ENCODE measurements at regions not wholly inside any gene's neighbourhood (a gene's known extent, or its start where the extent isn't known, plus 50 kb on each side); places are given as distances from the start of the nearest gene placed in this dataset.

- Histone ChIP-seq H3K27ac (no peak overlapping the region), H3K4me1 (no peaks in the 10 kb centered on the region), H3K36me3 (no peaks in the 10 kb centered on the region), H3K27me3 (no peaks in the 10 kb centered on the region), H3K4me3 (no peak overlapping the region), H3K9me3 (no peaks in the 10 kb centered on the region)
- TF ChIP-seq EP300 (IDR thresholded peaks at IDR 0.05; ENCODE audit: low read depth) (no peak), CTCF (IDR thresholded peaks at IDR 0.05) (no peak), POLR2AphosphoS5 (IDR thresholded peaks at IDR 0.05) (no peak), POLR2A (IDR thresholded peaks at IDR 0.05) (no peak)
- intact Hi-C loops (cut with DNase I; ENCODE audit: low total_unique reads) (no loop called here), in situ Hi-C loops (cut with MboI; ENCODE audit: low pct_ligation_motif_present in 1 of 4, low pct_unique_long_range_greater_than_20kb in 1 of 4, low sequenced_read_pairs in 3 of 4) (no loop called here)
- WGBS, 2 donors (ENCODE audit: low coverage in 1 of 2) = 77% methylated on average over 4 of the region's 4 CpGs; no CpG with 5 or more reads in 1 of the 2 donors
- DNase-seq = no peak
Observed at GRCh38 chr11:109012991-109013390, 348.1 kb downstream of the DDX10 start.

- no peak for DNase-seq
- Histone ChIP-seq H3K36me3 (no peaks in the 10 kb centered on the region), H3K27ac (no peak overlapping the region), H3K27me3 (no peaks in the 10 kb centered on the region), H3K4me1 (no peaks in the 10 kb centered on the region), H3K4me3 (no peak overlapping the region), H3K9me3 (no peaks in the 10 kb centered on the region)
- in situ Hi-C loops (cut with MboI; ENCODE audit: low pct_ligation_motif_present in 1 of 4, low pct_unique_long_range_greater_than_20kb in 1 of 4, low sequenced_read_pairs in 3 of 4) (no loop called here), intact Hi-C loops (cut with DNase I; ENCODE audit: low total_unique reads) (no loop called here)
- TF ChIP-seq POLR2AphosphoS5 (IDR thresholded peaks at IDR 0.05) = no peak
- TF ChIP-seq CTCF (IDR thresholded peaks at IDR 0.05) = no peak
- no peak for TF ChIP-seq EP300 (IDR thresholded peaks at IDR 0.05; ENCODE audit: low read depth)
- no peak for TF ChIP-seq POLR2A (IDR thresholded peaks at IDR 0.05)
- 73 to 74% methylated on average over 5 of the region's 5 CpGs for WGBS, 2 donors (ENCODE audit: low coverage in 1 of 2)
Observed at GRCh38 chr11:109015283-109015682, 350.4 kb downstream of the DDX10 start.

GRCh38 chr11:109016724-109017123 is 351.9 kb downstream of the DDX10 start:
- WGBS, 2 donors (ENCODE audit: low coverage in 1 of 2) = 53 to 67% methylated on average over 1 of the region's 1 CpG
- no peak for DNase-seq
- in situ Hi-C loops (cut with MboI; ENCODE audit: low pct_ligation_motif_present in 1 of 4, low pct_unique_long_range_greater_than_20kb in 1 of 4, low sequenced_read_pairs in 3 of 4) = no loop called here

GRCh38 chr11:109017489-109017888 is 352.6 kb downstream of the DDX10 start:
- no peaks in the 10 kb centered on the region for H3K27me3 ChIP-seq
- in situ Hi-C loops (cut with MboI; ENCODE audit: low pct_ligation_motif_present in 1 of 4, low pct_unique_long_range_greater_than_20kb in 1 of 4, low sequenced_read_pairs in 3 of 4) (no loop called here), intact Hi-C loops (cut with DNase I; ENCODE audit: low total_unique reads) (no loop called here)
- H3K36me3 ChIP-seq = no peaks in the 10 kb centered on the region
- H3K4me3 ChIP-seq = no peak overlapping the region
- no peaks in the 10 kb centered on the region for H3K9me3 ChIP-seq
- no peaks in the 10 kb centered on the region for H3K4me1 ChIP-seq
- H3K27ac ChIP-seq = no peak overlapping the region
- TF ChIP-seq POLR2A (IDR thresholded peaks at IDR 0.05) (no peak), EP300 (IDR thresholded peaks at IDR 0.05; ENCODE audit: low read depth) (no peak), POLR2AphosphoS5 (IDR thresholded peaks at IDR 0.05) (no peak), CTCF (IDR thresholded peaks at IDR 0.05) (no peak)
- DNase-seq = no peak
- 71 to 90% methylated on average over 6 of the region's 6 CpGs for WGBS, 2 donors (ENCODE audit: low coverage in 1 of 2)

More at GRCh38 chr11:109016724-109017123, 351.9 kb downstream of the DDX10 start:
- TF ChIP-seq CTCF (IDR thresholded peaks at IDR 0.05) = no peak
- TF ChIP-seq POLR2AphosphoS5 (IDR thresholded peaks at IDR 0.05) = no peak
- TF ChIP-seq EP300 (IDR thresholded peaks at IDR 0.05; ENCODE audit: low read depth) = no peak
- TF ChIP-seq POLR2A (IDR thresholded peaks at IDR 0.05) = no peak
- intact Hi-C loops (cut with DNase I; ENCODE audit: low total_unique reads) = no loop called here
- no peaks in the 10 kb centered on the region for H3K27me3 ChIP-seq
- H3K27ac ChIP-seq = no peak overlapping the region
- no peak overlapping the region for H3K4me3 ChIP-seq
- no peaks in the 10 kb centered on the region for H3K36me3 ChIP-seq
- no peaks in the 10 kb centered on the region for H3K9me3 ChIP-seq
- no peaks in the 10 kb centered on the region for H3K4me1 ChIP-seq

Data from transverse colon (tissue), 4 donors.